Uterus (tissue), 2 donors: ENCODE measurements at regions not wholly inside any gene's neighbourhood (a gene's known extent, or its start where the extent isn't known, plus 50 kb on each side); places are given as distances from the start of the nearest gene placed in this dataset.

Experiments used
- POLR2A ChIP-seq, 2 donors: fragments of 450-650 bp; IDR thresholded peaks; one replicate each; pipeline ENCODE4 v1.6.1; 2016; ENCODE audit warnings: antibody characterized with exemption in 2 of 2, mild to moderate bottlenecking in 1 of 2, moderate library complexity in 1 of 2
- TF ChIP-seq, protein P1 (sequence below), 4 experiments: fragments of 200-600 bp in 2 of 4; fragments of 450-650 bp in 2 of 4; sonication (generic) in 2 of 4; IDR thresholded peaks; one replicate each; pipeline ENCODE4 v1.5.1; 2016 to 2019; ENCODE audit warnings: antibody characterized with exemption in 4 of 4, mild to moderate bottlenecking in 2 of 4, moderate library complexity in 1 of 4

DNA sequence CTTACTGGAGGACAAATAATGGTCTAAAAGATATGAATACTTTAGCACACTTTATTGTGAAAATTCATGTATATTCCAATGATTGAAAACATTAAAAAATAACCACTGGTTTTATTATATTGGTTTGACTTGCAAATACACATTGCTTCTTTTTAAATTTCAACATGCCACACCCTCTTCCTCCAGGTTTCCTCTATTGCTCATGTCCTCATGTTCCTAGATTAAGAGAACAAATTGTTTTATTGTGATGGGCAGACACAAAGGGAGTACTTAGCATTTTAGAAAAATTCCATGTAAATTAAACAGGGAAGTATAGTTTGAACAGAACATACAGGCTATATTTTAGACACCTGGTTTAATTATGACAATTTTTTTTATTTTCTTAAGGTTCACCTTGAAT, 230.6 kb upstream of the GPRIN3 start:
- TF ChIP-seq, protein P1, sequence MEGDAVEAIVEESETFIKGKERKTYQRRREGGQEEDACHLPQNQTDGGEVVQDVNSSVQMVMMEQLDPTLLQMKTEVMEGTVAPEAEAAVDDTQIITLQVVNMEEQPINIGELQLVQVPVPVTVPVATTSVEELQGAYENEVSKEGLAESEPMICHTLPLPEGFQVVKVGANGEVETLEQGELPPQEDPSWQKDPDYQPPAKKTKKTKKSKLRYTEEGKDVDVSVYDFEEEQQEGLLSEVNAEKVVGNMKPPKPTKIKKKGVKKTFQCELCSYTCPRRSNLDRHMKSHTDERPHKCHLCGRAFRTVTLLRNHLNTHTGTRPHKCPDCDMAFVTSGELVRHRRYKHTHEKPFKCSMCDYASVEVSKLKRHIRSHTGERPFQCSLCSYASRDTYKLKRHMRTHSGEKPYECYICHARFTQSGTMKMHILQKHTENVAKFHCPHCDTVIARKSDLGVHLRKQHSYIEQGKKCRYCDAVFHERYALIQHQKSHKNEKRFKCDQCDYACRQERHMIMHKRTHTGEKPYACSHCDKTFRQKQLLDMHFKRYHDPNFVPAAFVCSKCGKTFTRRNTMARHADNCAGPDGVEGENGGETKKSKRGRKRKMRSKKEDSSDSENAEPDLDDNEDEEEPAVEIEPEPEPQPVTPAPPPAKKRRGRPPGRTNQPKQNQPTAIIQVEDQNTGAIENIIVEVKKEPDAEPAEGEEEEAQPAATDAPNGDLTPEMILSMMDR (IDR thresholded peaks at IDR 0.05) = no peak
- no peak for TF ChIP-seq POLR2A (IDR thresholded peaks at IDR 0.05)
